ENCODE measurements at regions not wholly inside any gene's neighbourhood (a gene's known extent, or its start where the extent isn't known, plus 50 kb on each side); places are given as distances from the start of the nearest gene placed in this dataset.

GRCh38 chr21:31560479-31560878 lies 99.0 kb upstream of the SOD1 start:
- H4K20me1 ChIP-seq (ENCODE audit: insufficient read depth, low read depth, low read length) = no peaks in the 10 kb centered on the region
- peaks cover 18% of the 10 kb centered on the region for H3K4me1 ChIP-seq (ENCODE audit: low read length)
- no peaks in the 10 kb centered on the region for H3K9me3 ChIP-seq (ENCODE audit: low read length)
- no peaks in the 10 kb centered on the region for H3K9me2 ChIP-seq (replicated peaks; ENCODE audit: insufficient read depth, low read length)
- peak overlapping the region; percentile 76 for H3K9ac ChIP-seq (ENCODE audit: low read length)
- H3K27me3 ChIP-seq (ENCODE audit: low read length) = no peaks in the 10 kb centered on the region
- peak overlapping the region; percentile 70 for H3K4me3 ChIP-seq (ENCODE audit: low read length)
- no peak for DNase-seq
- no peak overlapping the region for H2AFZ ChIP-seq (ENCODE audit: low read length)
- peak overlapping the region; percentile 75 for H3K4me2 ChIP-seq (ENCODE audit: low read depth, low read length, poor library complexity, severe bottlenecking)
- no peaks in the 10 kb centered on the region for H3K36me3 ChIP-seq (ENCODE audit: insufficient read depth, low read length)
- no peak overlapping the region for H3K27ac ChIP-seq (ENCODE audit: low read length)
- no peaks in the 10 kb centered on the region for H3K79me2 ChIP-seq (ENCODE audit: low read length)

- Histone ChIP-seq H3K9ac (ENCODE audit: low read length) (peak overlapping the region; percentile 76), H3K79me2 (ENCODE audit: low read length) (no peaks in the 10 kb centered on the region), H3K27ac (ENCODE audit: low read length) (no peak overlapping the region), H3K27me3 (ENCODE audit: low read length) (no peaks in the 10 kb centered on the region), H3K4me1 (ENCODE audit: low read length) (peaks cover 18% of the 10 kb centered on the region), H2AFZ (ENCODE audit: low read length) (peak overlapping the region; percentile 91), H3K36me3 (ENCODE audit: insufficient read depth, low read length) (no peaks in the 10 kb centered on the region), H3K4me3 (ENCODE audit: low read length) (peak overlapping the region; percentile 70), H4K20me1 (ENCODE audit: insufficient read depth, low read depth, low read length) (no peaks in the 10 kb centered on the region), H3K9me3 (ENCODE audit: low read length) (no peaks in the 10 kb centered on the region), H3K4me2 (ENCODE audit: low read depth, low read length, poor library complexity, severe bottlenecking) (peak overlapping the region; percentile 75), H3K9me2 (replicated peaks; ENCODE audit: insufficient read depth, low read length) (no peaks in the 10 kb centered on the region)
- DNase-seq = peak; percentile 99
Measured at GRCh38 chr21:31559368-31560119, 99.9 kb upstream of the SOD1 start.

- H3K9me3 ChIP-seq (ENCODE audit: low read length) = no peaks in the 10 kb centered on the region
Measured at GRCh38 chr21:31558962-31559367, 100.5 kb upstream of the SOD1 start.

GRCh38 chr21:31558189-31558961 lies 101.1 kb upstream of the SOD1 start:
- Histone ChIP-seq H3K79me2 (ENCODE audit: low read length) (no peaks in the 10 kb centered on the region), H3K27ac (ENCODE audit: low read length) (no peak overlapping the region), H2AFZ (ENCODE audit: low read length) (peak overlapping the region; percentile 90; the same call in 1 of the 2 replicates), H3K4me1 (ENCODE audit: low read length) (peaks cover 18% of the 10 kb centered on the region), H3K4me3 (ENCODE audit: low read length) (peak overlapping the region; percentile 70), H3K9me2 (replicated peaks; ENCODE audit: insufficient read depth, low read length) (no peaks in the 10 kb centered on the region), H3K4me2 (ENCODE audit: low read depth, low read length, poor library complexity, severe bottlenecking) (peak overlapping the region; percentile 75), H4K20me1 (ENCODE audit: insufficient read depth, low read depth, low read length) (peaks cover 4% of the 10 kb centered on the region; the same call in 1 of the 2 replicates), H3K9me3 (ENCODE audit: low read length) (no peaks in the 10 kb centered on the region), H3K36me3 (ENCODE audit: insufficient read depth, low read length) (no peaks in the 10 kb centered on the region), H3K27me3 (ENCODE audit: low read length) (no peaks in the 10 kb centered on the region), H3K9ac (ENCODE audit: low read length) (peak overlapping the region; percentile 70)
- DNase-seq = no peak

More at GRCh38 chr21:31558962-31559367, 100.5 kb upstream of the SOD1 start:
- Histone ChIP-seq H3K4me2 (ENCODE audit: low read depth, low read length, poor library complexity, severe bottlenecking) (peak overlapping the region; percentile 75), H3K36me3 (ENCODE audit: insufficient read depth, low read length) (no peaks in the 10 kb centered on the region), H3K9me2 (replicated peaks; ENCODE audit: insufficient read depth, low read length) (no peaks in the 10 kb centered on the region), H3K27me3 (ENCODE audit: low read length) (no peaks in the 10 kb centered on the region), H3K4me1 (ENCODE audit: low read length) (peaks cover 18% of the 10 kb centered on the region), H4K20me1 (ENCODE audit: insufficient read depth, low read depth, low read length) (0 out of 2 replicates have a peak, but pooled peaks cover under 1% of the 10 kb centered on the region), H3K9ac (ENCODE audit: low read length) (peak overlapping the region; percentile 76), H3K27ac (ENCODE audit: low read length) (no peak overlapping the region), H3K4me3 (ENCODE audit: low read length) (peak overlapping the region; percentile 70), H2AFZ (ENCODE audit: low read length) (peak overlapping the region; percentile 91; the same call in 1 of the 2 replicates), H3K79me2 (ENCODE audit: low read length) (no peaks in the 10 kb centered on the region)
- peak; percentile 98 for DNase-seq

- H3K36me3 ChIP-seq (ENCODE audit: insufficient read depth, low read length) = no peaks in the 10 kb centered on the region
- H3K27ac ChIP-seq (ENCODE audit: low read length) = no peak overlapping the region
- H3K9ac ChIP-seq (ENCODE audit: low read length) = no peak overlapping the region
- H3K79me2 ChIP-seq (ENCODE audit: low read length) = no peaks in the 10 kb centered on the region
- peaks cover 4% of the 10 kb centered on the region; the same call in 1 of the 2 replicates for H4K20me1 ChIP-seq (ENCODE audit: insufficient read depth, low read depth, low read length)
- H3K9me2 ChIP-seq (replicated peaks; ENCODE audit: insufficient read depth, low read length) = no peaks in the 10 kb centered on the region
- peaks cover 18% of the 10 kb centered on the region for H3K4me1 ChIP-seq (ENCODE audit: low read length)
- H3K27me3 ChIP-seq (ENCODE audit: low read length) = no peaks in the 10 kb centered on the region
- peak overlapping the region; percentile 70; the same call in 1 of the 2 replicates for H3K4me3 ChIP-seq (ENCODE audit: low read length)
- no peak for DNase-seq
- peak overlapping the region; percentile 75 for H3K4me2 ChIP-seq (ENCODE audit: low read depth, low read length, poor library complexity, severe bottlenecking)
- H2AFZ ChIP-seq (ENCODE audit: low read length) = no peak overlapping the region
- H3K9me3 ChIP-seq (ENCODE audit: low read length) = no peaks in the 10 kb centered on the region
Measured at GRCh38 chr21:31557421-31558188, 101.9 kb upstream of the SOD1 start.

GRCh38 chr21:31556662-31557061 lies 102.8 kb upstream of the SOD1 start:
- peaks cover 18% of the 10 kb centered on the region for H3K4me1 ChIP-seq (ENCODE audit: low read length)

GRCh38 chr21:31555741-31556191 lies 103.7 kb upstream of the SOD1 start:
- Histone ChIP-seq H3K27ac (ENCODE audit: low read length) (no peak overlapping the region), H3K4me2 (ENCODE audit: low read depth, low read length, poor library complexity, severe bottlenecking) (no peak overlapping the region), H3K4me3 (ENCODE audit: low read length) (no peak overlapping the region), H3K79me2 (ENCODE audit: low read length) (no peaks in the 10 kb centered on the region), H3K4me1 (ENCODE audit: low read length) (peaks cover 18% of the 10 kb centered on the region), H2AFZ (ENCODE audit: low read length) (no peak overlapping the region), H3K36me3 (ENCODE audit: insufficient read depth, low read length) (no peaks in the 10 kb centered on the region), H4K20me1 (ENCODE audit: insufficient read depth, low read depth, low read length) (peaks cover 4% of the 10 kb centered on the region; the same call in 1 of the 2 replicates), H3K9me3 (ENCODE audit: low read length) (no peaks in the 10 kb centered on the region), H3K27me3 (ENCODE audit: low read length) (no peaks in the 10 kb centered on the region), H3K9me2 (replicated peaks; ENCODE audit: insufficient read depth, low read length) (no peaks in the 10 kb centered on the region), H3K9ac (ENCODE audit: low read length) (no peak overlapping the region)
- DNase-seq = no peak

More at GRCh38 chr21:31556662-31557061, 102.8 kb upstream of the SOD1 start:
- no peak overlapping the region for H3K4me2 ChIP-seq (ENCODE audit: low read depth, low read length, poor library complexity, severe bottlenecking)
- no peak for DNase-seq
- H3K79me2 ChIP-seq (ENCODE audit: low read length) = no peaks in the 10 kb centered on the region
- H3K27ac ChIP-seq (ENCODE audit: low read length) = no peak overlapping the region
- H3K36me3 ChIP-seq (ENCODE audit: insufficient read depth, low read length) = no peaks in the 10 kb centered on the region
- H3K9ac ChIP-seq (ENCODE audit: low read length) = no peak overlapping the region
- no peaks in the 10 kb centered on the region for H3K9me3 ChIP-seq (ENCODE audit: low read length)
- no peaks in the 10 kb centered on the region for H3K27me3 ChIP-seq (ENCODE audit: low read length)
- H3K9me2 ChIP-seq (replicated peaks; ENCODE audit: insufficient read depth, low read length) = no peaks in the 10 kb centered on the region
- H2AFZ ChIP-seq (ENCODE audit: low read length) = no peak overlapping the region
- peaks cover 4% of the 10 kb centered on the region; the same call in 1 of the 2 replicates for H4K20me1 ChIP-seq (ENCODE audit: insufficient read depth, low read depth, low read length)
- H3K4me3 ChIP-seq (ENCODE audit: low read length) = no peak overlapping the region
